Osteocyte (in vitro differentiated cells): ENCODE measurements at regions not wholly inside any gene's neighbourhood (a gene's known extent, or its start where the extent isn't known, plus 50 kb on each side); places are given as distances from the start of the nearest gene placed in this dataset.
A peak's percentile ranks its signal among the peaks of the same experiment; 100 is the strongest.

Experiments
- DNase-seq: peaks from one replicate; pipeline ENCODE4 v3.0.0; 2021; ENCODE audit warnings: mixed read lengths; ENCODE audit not compliant: unreplicated experiment; ENCODE audit errors: extremely low spot score
- H3K27ac Mint-ChIP-seq: one replicate; pipeline ENCODE4 v1.8.0; 2021; ENCODE audit warnings: mild to moderate bottlenecking, mixed read lengths; ENCODE audit not compliant: unreplicated experiment
- H3K27me3 Mint-ChIP-seq: one replicate; pipeline ENCODE4 v1.8.0; 2021; ENCODE audit warnings: mixed read lengths; ENCODE audit not compliant: unreplicated experiment
- H3K36me3 Mint-ChIP-seq: one replicate; pipeline ENCODE4 v1.8.0; 2021; ENCODE audit warnings: mixed read lengths; ENCODE audit not compliant: unreplicated experiment
- H3K4me1 Mint-ChIP-seq: one replicate; pipeline ENCODE4 v1.8.0; 2021; ENCODE audit warnings: mixed read lengths; ENCODE audit not compliant: unreplicated experiment
- H3K4me3 Mint-ChIP-seq: one replicate; pipeline ENCODE4 v1.8.0; 2021; ENCODE audit warnings: mild to moderate bottlenecking, moderate library complexity, mixed read lengths; ENCODE audit not compliant: unreplicated experiment
- H3K9me3 Mint-ChIP-seq: one replicate; pipeline ENCODE4 v1.8.0; 2021; ENCODE audit warnings: mixed read lengths; ENCODE audit not compliant: unreplicated experiment
- CTCF ChIP-seq: fragments of 200-600 bp; sonication (generic); IDR thresholded peaks from 2 replicates; pipeline ENCODE4 v1.5.0; 2021; ENCODE audit warnings: antibody characterized with exemption, mild to moderate bottlenecking, moderate library complexity

- TF ChIP-seq CTCF, result no peak
- Mint-ChIP-seq H3K4me1 (peaks cover 51% of the 10 kb centered on the region), H3K27ac (no peak overlapping the region), H3K36me3 (peaks cover 3% of the 10 kb centered on the region), H3K9me3 (peaks cover 5% of the 10 kb centered on the region), H3K27me3 (no peaks in the 10 kb centered on the region), H3K4me3 (no peak overlapping the region)
- DNase-seq, result no peak
These were observed 314.5 kb upstream of the COL8A1 start for GRCh38 chr3:99323940-99324339.

- H3K9me3 Mint-ChIP-seq, result peaks cover 5% of the 10 kb centered on the region
- no peaks in the 10 kb centered on the region for H3K27me3 Mint-ChIP-seq
- peaks cover 3% of the 10 kb centered on the region for H3K36me3 Mint-ChIP-seq
- no peak overlapping the region for H3K4me3 Mint-ChIP-seq
- H3K27ac Mint-ChIP-seq, result no peak overlapping the region
- no peak for TF ChIP-seq CTCF
- peaks cover 62% of the 10 kb centered on the region for H3K4me1 Mint-ChIP-seq
- DNase-seq, result no peak
These were observed 315.8 kb upstream of the COL8A1 start for GRCh38 chr3:99322551-99322950.

- DNase-seq, result no peak
- peak overlapping the region; percentile 93 for H3K27ac Mint-ChIP-seq
- H3K4me1 Mint-ChIP-seq, result peaks cover 68% of the 10 kb centered on the region
- TF ChIP-seq CTCF, result no peak
- no peaks in the 10 kb centered on the region for H3K27me3 Mint-ChIP-seq
- H3K36me3 Mint-ChIP-seq, result no peaks in the 10 kb centered on the region
- H3K9me3 Mint-ChIP-seq, result peaks cover 2% of the 10 kb centered on the region
- H3K4me3 Mint-ChIP-seq, result no peak overlapping the region
These were observed 317.1 kb upstream of the COL8A1 start for GRCh38 chr3:99321261-99321660.

- Mint-ChIP-seq H3K4me3 (no peak overlapping the region), H3K4me1 (peaks cover 65% of the 10 kb centered on the region), H3K27me3 (no peaks in the 10 kb centered on the region), H3K27ac (peak overlapping the region; percentile 93), H3K36me3 (peaks cover 6% of the 10 kb centered on the region), H3K9me3 (peaks cover 4% of the 10 kb centered on the region)
- TF ChIP-seq CTCF, result no peak
- DNase-seq, result no peak
These were observed 318.4 kb upstream of the COL8A1 start for GRCh38 chr3:99319961-99320360.

- Mint-ChIP-seq H3K27me3 (no peaks in the 10 kb centered on the region), H3K9me3 (peaks cover 4% of the 10 kb centered on the region), H3K27ac (peak overlapping the region; percentile 93), H3K4me1 (peaks cover 65% of the 10 kb centered on the region), H3K36me3 (peaks cover 6% of the 10 kb centered on the region), H3K4me3 (no peak overlapping the region)
- TF ChIP-seq CTCF, result no peak
- no peak for DNase-seq
These were observed 318.9 kb upstream of the COL8A1 start for GRCh38 chr3:99319450-99319849.
